GM18909 (cell line): ENCODE measurements at regions not wholly inside any gene's neighbourhood (a gene's known extent, or its start where the extent isn't known, plus 50 kb on each side); places are given as distances from the start of the nearest gene placed in this dataset.
"Not testable (repeated sequence)": the region's sequence is repeated elsewhere in the genome, so short reads cannot be mapped to it uniquely, and the experiment has no call there.

Experiments
- ATAC-seq: cut with Tn5 transposase; IDR thresholded peaks from one replicate; pipeline ENCODE4 v1.9.1; 2021; ENCODE audit warnings: mild to moderate bottlenecking; ENCODE audit not compliant: unreplicated experiment, poor library complexity

DNA sequence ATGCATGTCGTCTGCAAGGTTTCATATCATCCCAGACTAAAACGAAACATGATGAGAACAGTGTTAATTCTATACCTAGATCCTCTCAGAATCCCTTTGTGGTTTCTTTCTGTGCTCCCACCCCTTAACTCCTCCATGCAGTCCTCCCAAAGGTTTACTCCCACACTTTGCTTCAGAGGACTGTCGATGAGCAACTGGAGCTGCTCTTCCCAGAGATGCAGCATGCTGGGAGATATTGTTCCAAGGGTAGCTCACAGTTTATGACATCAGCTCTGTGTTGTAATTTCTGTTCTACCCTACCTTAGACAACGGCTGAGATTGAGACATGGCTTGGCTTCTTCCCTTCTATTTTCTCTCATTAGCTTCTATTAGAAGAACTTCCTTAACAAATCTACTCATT is 313.0 kb upstream of the COL8A1 start:
- no peak for ATAC-seq

DNA sequence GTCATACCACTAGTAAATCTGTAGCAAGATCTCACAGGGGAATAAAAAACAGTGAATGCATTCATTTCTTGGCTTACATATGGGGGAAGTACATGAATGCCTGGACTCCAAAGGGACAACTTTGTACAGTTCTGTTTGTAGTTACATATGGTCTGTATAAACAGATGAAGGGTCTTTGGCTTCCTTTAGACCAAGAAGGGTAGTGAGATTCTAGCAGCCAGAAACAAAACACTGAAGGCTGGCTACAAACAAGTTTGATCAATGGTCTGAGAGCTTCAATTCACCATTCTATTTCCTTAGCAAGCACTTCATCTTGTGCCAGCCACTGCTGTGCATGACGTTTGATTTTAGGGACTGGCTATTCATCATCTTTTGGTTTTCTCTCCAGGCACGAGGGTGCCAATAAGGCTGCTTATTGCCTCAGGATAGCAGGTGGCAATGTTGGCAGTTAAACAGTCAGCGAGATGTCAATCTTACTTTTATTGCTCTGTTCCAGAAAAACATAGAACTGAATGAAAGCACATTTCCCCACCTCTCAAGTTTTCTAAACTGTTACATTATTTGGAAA is 313.7 kb upstream of the COL8A1 start:
- ATAC-seq = no peak

DNA sequence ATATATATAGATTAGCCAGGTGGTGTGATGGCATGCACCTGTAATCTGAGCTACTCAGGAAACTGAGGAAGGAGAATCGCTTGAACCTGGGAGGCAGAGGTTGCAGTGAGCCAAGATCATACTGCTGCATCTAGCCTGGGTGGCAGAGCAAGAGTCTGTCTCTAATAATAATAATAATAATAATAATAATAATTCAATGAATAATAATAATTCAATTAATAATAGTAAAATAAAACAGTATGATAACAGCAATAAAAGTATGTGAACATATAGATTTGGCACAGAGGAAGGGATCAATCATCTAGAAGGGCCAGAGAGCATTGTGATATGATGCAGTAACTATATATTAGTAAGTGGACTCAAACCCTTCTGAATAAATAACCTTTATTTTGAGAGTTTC is 314.5 kb upstream of the COL8A1 start:
- ATAC-seq = no peak

DNA sequence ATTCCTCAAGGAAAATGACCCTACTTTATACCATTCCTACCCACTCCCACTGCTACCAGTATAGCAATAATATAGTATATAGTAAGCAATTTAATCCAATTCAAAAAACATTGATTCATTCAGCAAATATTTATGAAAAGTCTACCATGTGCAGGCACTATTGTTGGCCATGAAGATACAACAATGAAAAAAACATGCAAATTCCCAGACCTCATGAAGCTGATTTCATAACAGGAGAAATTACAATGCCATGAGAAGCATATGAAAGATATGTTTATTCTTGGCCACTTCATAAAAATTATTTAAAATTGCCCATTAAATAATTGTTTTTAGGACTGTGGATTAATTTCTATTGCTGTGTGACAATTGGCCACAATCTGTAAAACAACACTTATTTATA is 315.8 kb upstream of the COL8A1 start:
- no peak for ATAC-seq

DNA sequence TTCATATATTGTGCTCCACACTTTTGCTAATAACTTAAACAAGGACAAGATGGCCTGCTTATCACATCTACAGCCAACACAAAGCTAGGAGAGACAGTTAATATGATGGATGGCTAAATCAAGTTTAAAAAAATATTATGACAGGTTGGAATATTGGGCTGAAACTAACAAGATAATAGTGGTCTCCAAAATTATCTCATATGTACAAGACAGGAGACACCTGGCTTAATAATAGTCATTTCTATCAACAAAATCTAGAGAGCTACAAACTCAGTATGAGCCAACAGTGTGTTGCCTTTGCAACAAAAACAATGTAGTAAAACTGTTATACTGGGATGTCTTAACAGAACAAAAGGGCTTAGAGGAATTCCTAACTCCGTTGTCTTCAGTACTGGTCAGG is 317.1 kb upstream of the COL8A1 start:
- ATAC-seq = no peak

DNA sequence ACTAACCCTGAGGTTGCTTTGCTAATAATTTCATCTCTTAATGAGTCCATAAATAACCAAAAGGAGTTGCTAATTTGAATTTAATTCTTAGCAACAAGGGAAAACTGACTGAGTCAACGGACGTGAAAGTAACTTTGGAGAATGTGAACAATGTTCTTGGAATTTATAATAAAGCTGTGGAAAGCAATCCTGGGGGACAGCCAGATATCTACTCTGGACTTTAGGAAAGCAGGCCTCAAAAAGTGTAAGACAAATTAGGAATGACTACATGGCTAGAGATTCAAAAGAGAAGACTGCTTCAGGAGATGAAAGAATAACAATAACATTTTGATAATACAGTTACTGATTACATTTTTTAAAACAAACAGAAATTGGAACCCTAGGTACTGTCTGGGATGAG is 318.4 kb upstream of the COL8A1 start:
- no peak for ATAC-seq

DNA sequence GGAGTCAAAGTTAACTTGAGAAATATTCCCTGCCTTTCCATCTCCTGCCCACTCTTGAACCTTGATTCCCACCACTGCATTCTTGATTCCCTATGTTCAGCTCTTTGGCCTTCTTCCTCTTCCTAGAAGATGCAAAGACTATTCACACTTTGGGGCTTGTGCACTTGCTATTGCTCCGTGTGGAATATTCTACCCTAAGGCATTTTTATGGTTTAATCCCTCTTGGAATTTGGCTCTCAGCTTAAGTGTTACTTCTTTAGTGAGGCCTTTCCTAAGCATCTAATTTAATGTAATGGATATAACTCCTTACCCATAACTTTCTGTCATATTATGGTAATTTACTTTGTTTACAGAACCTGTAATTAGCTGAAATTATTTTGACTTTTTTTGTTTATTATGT is 318.9 kb upstream of the COL8A1 start:
- no peak for ATAC-seq

DNA sequence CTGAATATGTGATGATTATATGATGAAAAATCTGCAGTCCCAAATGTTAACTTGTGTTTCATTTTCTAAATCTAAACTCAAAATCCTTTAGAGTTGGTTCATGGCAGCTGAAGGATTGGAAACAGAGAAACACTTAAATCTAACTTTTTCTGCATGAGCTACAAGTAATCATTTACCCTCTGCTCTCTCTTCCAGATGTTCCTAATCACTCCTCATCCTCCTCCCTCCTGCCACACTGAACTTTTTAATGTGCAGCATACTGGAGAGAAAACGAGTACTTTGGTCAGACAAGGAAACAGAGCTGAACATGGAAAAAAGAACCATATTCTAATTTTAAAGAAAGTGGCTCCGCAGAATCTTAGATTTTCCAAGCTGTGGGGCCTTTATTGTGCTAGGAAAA is 321.2 kb upstream of the COL8A1 start:
- no peak for ATAC-seq

DNA sequence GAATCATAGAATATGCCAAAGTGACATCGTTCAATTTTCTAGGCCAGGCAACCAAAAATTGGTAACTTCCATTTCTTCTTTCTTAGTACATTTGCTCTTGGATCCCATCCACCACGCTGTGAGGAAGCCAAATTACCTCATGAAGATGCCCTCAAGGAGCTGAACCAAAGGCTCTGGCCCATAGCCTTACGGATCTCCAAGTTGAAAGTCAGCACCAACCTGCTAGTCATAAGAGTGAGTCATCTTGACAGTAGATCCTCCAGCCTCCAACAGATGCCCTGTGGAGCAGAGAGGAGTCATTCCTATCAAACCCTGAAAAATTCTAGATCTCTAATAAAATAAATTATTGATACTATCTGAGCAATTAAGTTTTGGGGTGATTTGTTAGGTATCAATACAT is 322.5 kb upstream of the COL8A1 start:
- no peak for ATAC-seq

DNA sequence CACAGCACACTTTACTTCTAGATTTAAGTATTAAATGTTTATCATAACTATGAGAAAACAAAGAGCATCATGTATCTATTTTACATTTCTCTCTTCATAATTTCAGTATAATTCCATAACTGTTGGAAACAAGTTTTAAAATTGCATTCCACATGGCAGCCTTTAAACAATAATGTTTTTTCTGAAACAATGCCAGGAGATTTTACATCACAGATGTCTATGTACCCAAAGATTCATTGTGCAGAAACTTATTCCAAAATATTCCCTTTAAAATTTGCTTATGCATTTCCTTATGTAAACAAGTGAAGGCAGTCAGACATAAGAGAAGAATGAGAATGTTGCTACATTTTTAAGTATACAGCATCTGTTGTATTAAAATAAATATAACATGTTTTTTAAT is 324.9 kb upstream of the COL8A1 start:
- ATAC-seq = no peak

DNA sequence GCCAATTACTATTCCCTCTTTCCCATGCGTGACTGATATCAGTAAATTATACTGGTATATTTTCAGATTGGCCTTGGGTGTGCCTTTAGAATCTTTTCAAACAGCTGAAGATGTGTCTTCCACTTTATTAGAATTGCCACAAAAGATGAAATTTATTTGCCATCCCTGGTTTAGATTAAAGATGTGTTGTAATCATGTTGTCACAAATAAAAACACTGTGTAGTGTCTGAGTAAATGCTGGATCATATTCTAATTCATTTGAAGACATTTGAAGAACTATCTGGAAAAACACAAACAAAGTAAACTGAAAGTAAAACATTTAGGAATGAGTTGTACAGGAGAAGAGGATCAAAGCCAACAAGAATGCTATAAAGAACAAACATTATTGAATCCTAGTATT is 339.7 kb upstream of the COL8A1 start:
- no peak for ATAC-seq

DNA sequence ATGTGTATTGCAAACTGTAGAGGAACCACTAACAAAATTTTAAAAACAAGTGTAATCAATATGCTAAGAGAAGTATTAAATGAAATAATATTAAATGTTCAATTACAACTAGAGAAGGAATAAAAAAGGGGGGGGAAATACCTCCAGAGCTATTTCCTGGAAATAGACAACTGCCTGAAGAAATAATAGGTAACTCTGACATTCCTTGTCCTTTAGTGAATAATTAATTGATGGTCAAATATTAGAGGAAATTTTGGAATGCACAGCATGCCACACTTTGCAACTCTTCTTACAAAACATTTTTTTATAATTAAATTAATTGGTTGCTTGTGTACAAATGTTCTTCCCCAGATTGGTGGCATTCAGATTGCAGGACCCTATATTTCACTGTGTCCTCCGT is 342.6 kb upstream of the COL8A1 start:
- no peak for ATAC-seq

DNA sequence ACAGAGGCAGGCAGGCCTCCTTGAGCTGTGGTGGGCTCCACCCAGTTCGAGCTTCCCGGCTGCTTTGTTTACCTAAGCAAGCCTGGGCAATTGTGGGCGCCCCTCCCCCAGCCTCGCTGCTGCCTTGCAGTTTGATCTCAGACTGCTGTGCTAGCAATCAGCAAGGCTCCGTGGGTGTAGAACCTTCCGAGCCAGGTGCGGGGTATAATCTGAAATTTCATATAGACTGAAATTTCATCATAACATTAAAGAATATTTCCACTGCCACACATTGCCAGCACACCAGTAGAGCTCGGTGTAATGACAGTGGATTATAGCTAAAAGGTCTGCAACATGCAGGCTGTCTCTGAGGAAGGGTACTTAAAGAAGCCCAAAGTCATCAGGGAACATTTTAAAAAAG is 344.3 kb upstream of the COL8A1 start:
- ATAC-seq = not testable (repeated sequence)

DNA sequence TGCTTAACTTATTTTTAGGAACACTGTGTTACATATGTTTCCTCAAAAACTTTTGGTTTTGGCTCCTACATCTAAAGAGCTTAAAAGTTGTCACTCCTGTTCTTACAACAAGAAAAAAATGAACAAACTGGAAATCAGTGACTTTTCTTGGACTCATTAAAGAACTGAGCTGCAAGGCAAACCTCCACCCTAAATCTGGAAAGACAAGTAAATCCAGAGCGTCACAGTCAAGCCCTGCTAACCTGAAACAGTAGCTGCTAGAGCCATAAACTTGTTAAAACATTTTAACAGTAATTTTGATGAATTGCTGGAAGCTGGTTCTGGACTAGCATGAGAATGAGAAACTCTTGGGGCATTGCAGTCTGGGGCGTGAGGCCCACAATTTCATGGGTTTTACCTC is 350.5 kb upstream of the COL8A1 start:
- no peak for ATAC-seq

DNA sequence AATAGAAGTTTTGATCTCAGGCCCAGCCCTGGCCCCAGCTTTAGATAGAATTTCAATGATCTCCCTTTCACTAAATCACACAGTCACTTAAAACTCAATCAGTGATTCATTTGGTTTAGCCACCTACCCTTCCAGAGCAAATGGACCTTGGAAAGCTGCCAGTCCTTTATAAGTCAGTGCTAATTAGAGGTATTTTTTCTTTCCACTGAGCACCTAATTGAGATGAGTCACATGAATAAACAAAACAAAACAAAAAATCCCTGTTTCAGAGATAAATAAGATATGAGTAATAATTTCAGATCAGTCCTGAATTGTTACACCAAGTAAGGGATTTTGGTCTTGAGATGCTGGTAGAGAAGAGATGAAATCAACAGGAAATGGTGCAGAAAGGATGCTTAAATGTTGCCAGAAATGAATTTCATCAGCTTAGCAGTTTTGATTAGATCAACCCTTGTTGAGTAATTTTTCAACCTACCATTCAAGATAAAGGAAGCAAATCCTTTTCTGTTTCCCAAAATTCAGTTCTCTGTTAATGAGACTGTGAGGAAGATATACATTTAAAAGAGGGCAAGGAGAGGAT is 352.0 kb upstream of the COL8A1 start:
- no peak for ATAC-seq

DNA sequence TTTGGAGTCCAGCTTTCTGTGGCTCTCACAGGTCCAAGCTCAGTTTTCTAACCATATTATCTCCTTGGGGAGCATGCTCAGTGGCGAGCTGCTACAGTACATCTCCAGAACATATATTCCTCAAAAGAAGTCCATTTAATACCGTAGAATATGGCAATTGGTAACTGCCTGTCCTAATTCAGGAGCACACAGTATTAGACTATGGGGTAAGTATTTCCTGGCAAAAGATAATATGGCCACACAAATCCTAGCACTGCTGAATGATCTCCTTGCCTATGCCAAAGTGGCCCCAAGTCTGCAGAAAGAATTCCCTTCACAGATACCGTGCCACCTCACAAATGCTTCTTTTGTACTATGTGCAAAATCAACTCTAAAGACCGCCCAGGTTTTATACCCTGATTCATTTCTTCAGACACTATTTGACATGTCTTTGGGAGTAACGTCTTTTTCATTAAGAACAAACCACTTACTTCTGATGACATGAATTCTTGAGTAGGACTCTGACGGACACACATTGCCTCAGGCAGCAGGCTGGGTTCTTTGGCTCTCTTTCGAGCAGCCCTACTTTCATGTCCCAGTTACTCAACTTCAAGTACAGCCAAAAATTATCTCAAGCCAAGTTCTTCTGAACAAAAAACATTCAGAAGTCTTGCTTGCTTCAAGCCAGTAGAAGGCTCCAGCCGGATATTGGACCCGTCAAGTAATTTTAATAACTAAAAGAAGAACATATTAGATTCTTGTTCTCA is 368.3 kb upstream of the DCBLD2 start:
- ATAC-seq = no peak

DNA sequence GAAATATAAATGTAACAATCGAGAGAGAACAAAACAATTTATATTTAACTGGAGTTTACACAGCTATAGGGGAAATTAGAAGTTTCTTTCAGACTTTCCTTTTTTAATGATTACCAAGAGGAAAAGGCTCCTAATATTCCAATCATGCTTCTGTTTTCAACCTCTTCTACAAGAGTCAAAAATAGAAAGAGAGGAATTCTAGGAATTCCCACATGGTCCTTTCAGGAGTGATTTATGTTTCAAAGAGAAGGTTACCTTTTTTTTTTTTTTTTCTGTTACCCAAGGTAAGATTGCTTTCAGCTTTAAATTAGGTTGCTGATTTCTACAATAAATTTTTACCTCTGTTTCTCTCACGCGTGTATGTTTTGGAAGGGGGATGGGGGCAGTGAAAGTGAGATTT is 355.3 kb upstream of the DCBLD2 start:
- no peak for ATAC-seq

DNA sequence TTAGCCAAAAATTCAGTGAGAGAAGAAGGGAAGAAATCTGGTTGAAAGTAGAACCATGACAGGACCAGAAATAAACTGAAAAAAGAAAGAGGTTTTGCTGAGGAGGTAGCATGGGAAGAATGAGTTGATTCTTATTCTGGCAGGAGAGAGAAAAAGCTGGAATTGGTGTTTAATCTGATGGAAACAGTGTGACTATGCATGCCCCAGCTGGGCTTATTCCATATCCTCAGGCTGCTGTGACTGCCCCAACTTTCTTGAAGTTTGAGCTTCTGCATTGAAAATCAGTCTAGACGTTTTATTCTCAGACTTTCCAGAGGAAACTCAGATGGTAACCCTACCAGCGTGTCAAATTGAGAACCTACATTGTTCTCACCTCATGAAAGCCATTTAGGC is 352.5 kb upstream of the DCBLD2 start:
- ATAC-seq = no peak

DNA sequence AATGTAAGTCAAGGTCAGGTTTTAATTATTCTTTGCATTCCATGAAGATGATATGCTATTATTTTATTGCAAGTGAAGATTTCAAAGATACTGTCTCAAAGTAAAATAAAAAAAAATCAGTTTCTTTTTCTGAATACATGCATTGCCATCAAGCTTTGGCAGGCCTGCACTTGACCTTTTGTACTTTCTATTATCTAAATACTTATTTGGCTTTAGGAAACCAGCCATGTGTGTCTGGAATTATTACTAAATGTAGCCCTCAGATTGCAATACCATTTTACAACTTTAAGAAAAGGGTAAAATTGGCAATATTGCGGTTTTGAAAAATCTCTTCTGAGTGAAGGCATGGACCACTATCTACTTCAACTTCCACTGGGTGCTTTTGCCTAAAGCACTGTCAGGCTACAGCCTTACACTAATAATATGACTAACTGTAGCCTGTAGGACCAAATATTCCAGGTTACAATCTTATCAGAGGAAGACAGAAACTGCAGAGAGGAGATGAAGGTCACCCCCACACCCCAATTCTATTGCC is 349.4 kb upstream of the DCBLD2 start:
- ATAC-seq = no peak

DNA sequence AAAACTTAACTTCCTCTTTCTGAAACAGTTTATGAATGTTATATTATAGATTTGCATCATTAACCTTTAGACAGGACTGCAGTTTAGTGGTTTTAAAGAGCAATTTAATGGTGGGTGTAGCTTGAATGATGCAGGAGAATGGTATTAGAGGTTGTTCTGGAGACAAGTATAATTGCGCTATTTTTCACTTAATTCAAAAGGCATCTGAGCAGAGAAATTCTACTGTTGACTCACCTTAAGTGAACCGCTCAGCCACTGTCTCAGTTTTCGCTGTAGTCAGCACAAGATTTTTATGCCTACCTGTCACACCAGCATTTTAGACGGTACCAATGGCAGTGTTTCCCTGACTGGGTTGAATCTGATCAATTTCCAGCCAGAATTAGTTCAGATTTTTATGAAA is 348.8 kb upstream of the DCBLD2 start:
- no peak for ATAC-seq

DNA sequence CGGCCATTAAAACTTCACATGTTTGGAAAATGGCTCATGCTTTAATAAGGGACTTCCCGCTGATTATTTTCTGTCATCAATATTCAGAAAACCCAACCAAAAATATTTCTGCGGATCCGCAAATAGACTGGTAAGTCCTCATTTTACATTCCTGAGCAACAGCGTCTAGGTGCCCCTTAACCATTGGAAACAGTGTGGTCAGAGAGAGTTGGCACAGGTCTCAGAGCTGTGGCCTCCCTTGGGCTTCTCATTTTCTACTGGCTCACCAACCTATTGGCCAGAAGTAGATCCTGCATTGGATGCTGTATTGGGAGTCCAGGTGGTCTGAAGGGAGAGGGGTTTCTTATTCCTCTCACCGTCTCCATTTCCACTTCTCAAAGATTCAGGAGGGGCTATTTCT is 348.1 kb upstream of the DCBLD2 start:
- ATAC-seq = no peak

DNA sequence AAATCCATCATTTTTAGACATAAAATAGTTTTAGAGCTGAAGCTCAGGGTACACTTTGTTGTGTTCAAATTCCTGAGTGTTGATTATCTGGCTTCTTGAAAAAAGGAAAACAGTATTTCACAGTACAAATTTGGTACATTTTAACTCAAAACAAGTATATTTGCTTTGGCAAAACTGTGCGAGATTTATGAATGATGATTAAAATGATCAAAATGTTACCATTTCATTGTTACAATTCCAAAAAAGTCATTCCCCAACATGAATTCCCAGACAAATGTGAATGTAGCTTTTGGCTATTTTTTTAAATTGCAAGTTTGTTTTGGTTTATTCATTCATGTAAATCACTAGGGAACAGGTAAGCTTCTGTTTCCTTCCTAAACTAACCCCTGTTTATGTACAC is 347.4 kb upstream of the DCBLD2 start:
- no peak for ATAC-seq
